NCI-H2171 treated with DMSO at 0.1 percent for 48 hours (cell line): ENCODE measurements at regions not wholly inside any gene's neighbourhood (a gene's known extent, or its start where the extent isn't known, plus 50 kb on each side); places are given as distances from the start of the nearest gene placed in this dataset.

ENCODE experiments used
- DNase-seq: peaks from one replicate; lab custom pipeline; 2025; lab: John Stamatoyannopoulos, UW

- no peak for DNase-seq
Measured at GRCh38 chr4:149928507-149928906, 112.9 kb upstream of the IQCM start.

- no peak for DNase-seq
Measured at GRCh38 chr4:149931431-149931830, 115.8 kb upstream of the IQCM start.

- no peak for DNase-seq
Measured at GRCh38 chr4:149932188-149932587, 116.5 kb upstream of the IQCM start.

GRCh38 chr4:149933120-149933519 is 117.5 kb upstream of the IQCM start:
- no peak for DNase-seq

- no peak for DNase-seq
Measured at GRCh38 chr4:149933883-149934282, 118.2 kb upstream of the IQCM start.

- DNase-seq: no peak
Measured at GRCh38 chr4:149949381-149949780, 128.9 kb upstream of the DCLK2 start.

GRCh38 chr4:149951152-149951900 is 126.9 kb upstream of the DCLK2 start:
- no peak for DNase-seq

- no peak for DNase-seq
Measured at GRCh38 chr4:149952101-149952500, 126.1 kb upstream of the DCLK2 start.

GRCh38 chr4:149952716-149953115 is 125.5 kb upstream of the DCLK2 start:
- DNase-seq: no peak

- peak; percentile 33 for DNase-seq
Measured at GRCh38 chr4:149955780-149956390, 122.4 kb upstream of the DCLK2 start.

- peak; percentile 32 for DNase-seq
Measured at GRCh38 chr4:149956678-149957077, 121.6 kb upstream of the DCLK2 start.

- DNase-seq: no peak
Measured at GRCh38 chr4:149961876-149962597, 116.2 kb upstream of the DCLK2 start.

- DNase-seq: no peak
Measured at GRCh38 chr4:149964001-149964796, 114.0 kb upstream of the DCLK2 start.

GRCh38 chr4:149965206-149965605 is 113.0 kb upstream of the DCLK2 start:
- no peak for DNase-seq

GRCh38 chr4:149972407-149972806 is 105.8 kb upstream of the DCLK2 start:
- DNase-seq: no peak

GRCh38 chr4:149973181-149973580 is 105.1 kb upstream of the DCLK2 start:
- no peak for DNase-seq

- DNase-seq: no peak
Measured at GRCh38 chr4:149975172-149975571, 103.1 kb upstream of the DCLK2 start.

GRCh38 chr4:149980121-149980682 is 98.0 kb upstream of the DCLK2 start:
- no peak for DNase-seq

- DNase-seq: peak; percentile 22
Measured at GRCh38 chr4:149980941-149981340, 97.3 kb upstream of the DCLK2 start.

GRCh38 chr4:149983401-149983800 is 94.8 kb upstream of the DCLK2 start:
- DNase-seq: no peak

- DNase-seq: no peak
Measured at GRCh38 chr4:149983931-149984330, 94.3 kb upstream of the DCLK2 start.

GRCh38 chr4:149985981-149986380 is 92.3 kb upstream of the DCLK2 start:
- no peak for DNase-seq
